Stimulated activated CD8-positive, alpha-beta memory T cell treated with anti-CD3 and anti-CD28 coated beads, Interleukin-15, amount 100 ng/mL, for 48 hours (primary cell): ENCODE measurements at regions not wholly inside any gene's neighbourhood (a gene's known extent, or its start where the extent isn't known, plus 50 kb on each side); places are given as distances from the start of the nearest gene placed in this dataset.

Experiments used
- DNase-seq, 2 donors: peaks; one replicate each; pipeline ENCODE4 v3.0.0-alpha.2; 2020; ENCODE audit warnings: low read depth in 2 of 2

DNA sequence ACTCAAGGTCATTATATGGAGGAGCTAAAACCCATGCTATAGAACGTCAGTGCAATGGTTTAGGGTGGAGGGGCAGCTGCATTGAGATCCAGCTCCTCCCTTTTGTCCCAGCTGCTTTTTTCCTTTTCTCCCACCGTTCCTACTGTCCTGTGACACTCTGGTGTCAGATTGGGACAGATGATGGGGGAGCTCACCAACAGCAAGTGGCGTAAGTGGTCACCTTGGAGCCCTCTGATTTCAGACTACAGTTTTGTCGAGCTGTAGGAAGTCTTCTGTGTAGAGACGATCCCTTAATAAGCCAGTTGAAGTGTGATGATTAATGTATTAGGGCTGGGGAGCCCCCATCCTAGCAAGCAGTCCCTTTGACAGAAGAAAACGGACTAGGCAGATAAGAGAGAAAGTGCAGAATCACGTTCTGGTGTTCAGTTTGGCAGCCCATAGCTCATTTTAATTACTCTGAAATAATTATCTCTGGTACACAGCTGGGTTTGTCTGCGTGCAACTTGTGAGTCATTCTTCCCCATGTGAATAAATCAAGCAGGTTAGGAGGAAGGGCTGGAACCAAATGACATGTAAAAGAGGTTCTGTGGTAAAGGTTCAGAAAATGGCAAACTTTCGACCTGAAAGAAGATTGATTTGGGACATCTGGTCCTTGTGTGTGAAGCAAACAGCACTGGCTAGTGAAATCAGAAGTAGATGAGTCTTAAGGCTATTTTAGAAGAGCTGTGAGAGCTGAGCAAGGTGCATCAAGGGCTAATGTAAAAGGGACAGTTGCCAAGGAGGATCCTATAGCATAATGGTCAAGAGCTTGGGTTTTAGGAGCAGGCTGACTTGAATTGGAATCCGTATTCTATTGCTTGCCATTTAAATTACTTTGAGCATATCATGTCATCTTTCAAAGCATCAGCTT lies 241.4 kb downstream of the EDEM1 start:
- DNase-seq: no peak

DNA sequence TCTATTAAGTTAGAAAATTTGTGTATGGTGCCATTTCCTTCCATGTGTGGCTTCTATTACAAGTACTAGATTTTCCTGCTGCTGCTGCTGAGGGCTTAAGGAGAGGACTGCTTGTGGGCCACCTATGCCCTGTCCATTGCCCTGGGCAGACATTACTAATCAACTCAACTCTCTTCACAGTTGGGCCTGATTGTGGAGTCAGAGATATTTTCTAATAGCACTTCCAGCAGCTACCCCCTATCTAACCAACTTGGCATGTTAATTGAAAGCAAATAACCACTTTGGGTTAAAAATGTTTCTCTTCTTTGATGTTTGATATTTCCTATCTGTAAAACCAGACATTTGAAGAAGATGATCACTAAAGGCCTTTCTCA lies 242.0 kb downstream of the EDEM1 start:
- no peak for DNase-seq

DNA sequence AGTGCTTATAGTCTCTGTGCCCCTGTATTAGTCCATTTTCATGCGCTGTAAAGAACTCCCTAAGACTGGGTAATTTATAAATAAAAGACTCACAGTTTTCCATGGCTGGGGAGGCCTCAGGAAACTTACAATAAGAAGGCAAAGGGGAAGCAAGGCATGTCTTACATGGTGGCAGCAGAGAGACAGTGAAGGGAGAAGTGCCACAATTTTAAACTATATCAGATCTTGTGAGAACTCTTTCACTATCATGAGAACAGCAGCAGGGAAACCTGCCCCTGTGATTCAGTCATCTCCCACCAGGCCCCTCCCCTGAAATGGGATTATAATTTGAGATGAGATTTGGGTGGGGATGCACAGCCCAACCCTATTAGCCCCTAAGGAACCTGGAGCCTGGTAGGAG lies 243.2 kb downstream of the EDEM1 start:
- no peak for DNase-seq

DNA sequence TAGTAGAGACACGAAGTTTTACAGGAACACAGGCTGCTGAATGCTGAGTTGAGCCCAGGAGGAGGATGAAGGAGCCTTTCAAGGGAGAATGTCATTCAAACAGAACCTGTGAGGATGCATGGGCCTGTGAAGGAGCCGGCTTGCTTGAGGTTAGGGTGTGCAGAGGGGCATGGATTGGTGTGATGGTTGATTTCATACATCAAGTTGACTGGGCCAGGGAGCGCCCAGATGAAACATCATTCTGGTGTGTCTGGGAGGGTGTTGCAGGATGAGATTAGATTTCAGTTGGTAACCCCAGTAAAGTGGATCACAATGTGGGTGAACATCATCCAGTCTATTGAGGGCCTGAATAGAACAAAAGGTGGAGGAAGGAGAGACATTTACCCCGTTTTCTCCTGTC lies 243.6 kb downstream of the EDEM1 start:
- no peak for DNase-seq

DNA sequence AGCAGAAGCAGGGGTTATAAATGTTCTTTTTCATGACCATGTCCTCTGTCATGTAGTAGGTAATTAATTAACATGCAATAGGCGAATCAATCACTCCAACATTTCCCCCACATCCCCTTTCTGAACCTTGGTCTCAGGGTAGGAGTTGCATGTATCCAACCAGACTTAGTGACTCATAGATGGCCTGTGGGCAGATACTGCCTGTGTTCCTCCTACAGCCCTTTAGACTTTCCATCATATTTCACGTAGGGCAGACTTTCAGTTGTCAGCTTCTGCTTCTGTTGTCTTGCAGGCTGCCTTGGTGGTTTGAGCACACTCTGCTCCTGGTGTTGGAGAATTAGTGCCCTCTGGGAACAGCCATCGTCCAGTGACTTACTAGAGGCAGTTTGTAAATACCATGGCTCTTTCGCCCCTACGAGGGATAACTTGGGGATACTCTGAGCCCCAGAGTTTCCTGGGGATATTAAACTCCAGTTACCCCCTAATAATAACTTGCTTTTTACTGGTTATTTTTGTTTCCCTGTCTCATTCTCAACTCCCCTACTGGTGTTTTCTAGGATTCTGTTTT lies 244.4 kb downstream of the EDEM1 start:
- no peak for DNase-seq

DNA sequence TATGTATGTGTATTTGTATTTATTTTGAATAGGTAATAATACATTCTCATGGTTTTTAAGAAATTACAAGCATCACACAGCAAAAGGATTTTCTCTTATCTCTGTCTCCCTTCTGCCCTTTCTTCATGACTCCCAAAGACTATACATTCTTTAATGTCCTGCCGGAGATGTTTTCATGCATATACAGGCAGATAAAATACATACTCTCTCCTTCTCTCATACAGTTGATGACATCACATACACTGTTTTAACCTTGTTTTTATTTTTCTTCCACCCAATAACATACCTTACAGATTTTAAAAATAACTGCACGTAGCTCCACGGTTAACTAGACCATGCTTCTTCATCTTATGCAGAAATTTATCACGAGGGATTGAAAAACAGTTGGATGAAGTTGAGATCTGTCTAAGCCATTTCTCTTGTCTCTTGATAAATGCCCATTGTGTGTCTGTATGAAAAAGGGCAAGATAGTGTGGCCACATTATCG lies 249.8 kb downstream of the EDEM1 start:
- no peak for DNase-seq

DNA sequence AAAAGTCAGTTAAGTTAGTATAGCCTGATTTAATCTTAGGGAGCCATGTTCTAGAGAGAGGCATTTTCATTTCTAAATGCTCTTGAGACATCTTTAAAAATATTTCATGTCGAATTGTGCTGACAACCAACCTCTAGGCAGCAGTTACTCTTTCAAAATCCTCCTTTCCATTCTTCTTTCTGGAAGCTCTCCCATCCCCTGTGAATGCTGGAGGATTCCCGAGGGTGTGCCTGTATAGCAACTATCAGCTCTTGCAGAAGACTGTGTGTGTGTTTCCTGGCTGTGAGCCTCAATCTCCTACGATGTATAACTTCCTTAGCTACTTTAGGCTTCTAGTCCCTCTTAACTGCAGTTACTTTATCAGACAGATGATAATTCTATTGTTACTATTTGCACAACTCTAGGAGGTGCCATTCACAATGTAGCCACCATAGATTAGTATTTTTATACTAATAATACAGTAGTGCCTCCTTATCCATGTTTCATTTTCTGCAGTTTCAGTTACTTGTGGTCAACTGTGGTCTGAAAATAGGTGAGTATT lies 250.3 kb downstream of the EDEM1 start:
- DNase-seq: no peak

DNA sequence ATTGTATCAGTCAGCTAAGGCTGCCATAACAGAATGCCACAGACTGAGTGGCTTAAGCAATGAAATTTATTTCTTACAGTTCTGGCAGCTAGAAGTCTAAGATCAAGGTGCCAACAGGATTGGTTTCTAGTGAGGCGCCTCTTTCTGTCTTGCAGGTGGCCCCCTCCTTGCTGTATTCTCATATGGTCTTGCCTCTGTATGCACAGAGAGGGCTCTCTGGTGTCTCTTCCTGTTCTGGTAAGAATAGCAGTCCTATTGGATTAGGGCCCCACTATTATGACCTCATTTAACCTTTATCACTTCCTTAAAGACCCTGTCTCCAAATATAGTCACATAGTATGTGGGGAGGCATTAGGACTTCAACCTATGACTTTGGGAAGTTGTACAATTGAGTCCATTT lies 253.9 kb downstream of the EDEM1 start:
- no peak for DNase-seq

DNA sequence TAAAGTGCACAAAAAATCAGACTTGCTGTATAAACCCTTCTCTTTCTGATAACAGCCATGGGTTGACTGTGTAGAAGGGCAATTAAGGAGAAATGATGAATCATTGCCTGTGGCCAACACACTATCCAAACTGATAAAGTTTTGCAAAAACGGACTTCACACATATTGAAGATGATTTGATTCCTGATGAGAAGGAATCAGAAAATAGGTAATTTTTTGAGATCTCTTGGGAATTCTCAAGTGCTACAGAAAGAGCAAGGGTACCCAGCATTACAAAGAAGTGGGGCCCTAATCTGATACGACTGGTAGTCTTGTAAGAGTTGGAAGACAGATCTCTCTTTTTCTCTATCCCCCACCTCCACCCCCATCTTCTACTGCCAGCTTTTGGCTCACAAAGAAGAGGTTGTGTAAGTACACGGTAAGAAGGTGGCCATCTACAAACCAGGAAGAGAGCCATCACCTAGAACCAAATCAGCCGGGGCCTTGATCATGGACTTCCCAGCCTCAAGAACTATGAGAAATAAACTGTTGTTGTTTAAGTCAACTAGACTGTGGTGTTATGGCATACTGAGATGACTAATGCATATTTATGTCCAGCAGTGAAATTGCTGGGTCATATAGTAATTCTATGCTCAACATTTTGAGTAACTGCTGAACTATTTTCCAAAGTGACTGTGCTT lies 254.7 kb downstream of the EDEM1 start:
- DNase-seq: no peak

DNA sequence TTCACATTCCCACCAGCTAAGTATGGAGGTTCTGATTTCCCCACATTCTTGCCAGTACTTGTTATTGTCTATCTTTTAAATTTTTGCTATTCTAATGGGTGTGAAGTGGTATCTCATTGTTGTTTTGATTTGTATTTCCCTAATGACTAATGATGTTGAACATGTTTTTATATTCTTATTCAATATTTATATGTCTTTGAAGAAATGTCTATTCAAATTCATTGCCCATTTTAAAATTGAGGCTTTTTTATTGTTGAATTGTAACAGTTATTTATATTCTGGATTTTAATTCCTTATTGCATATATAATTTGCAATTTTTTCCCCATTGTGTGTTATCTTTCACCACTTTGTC lies 255.3 kb downstream of the EDEM1 start:
- no peak for DNase-seq

DNA sequence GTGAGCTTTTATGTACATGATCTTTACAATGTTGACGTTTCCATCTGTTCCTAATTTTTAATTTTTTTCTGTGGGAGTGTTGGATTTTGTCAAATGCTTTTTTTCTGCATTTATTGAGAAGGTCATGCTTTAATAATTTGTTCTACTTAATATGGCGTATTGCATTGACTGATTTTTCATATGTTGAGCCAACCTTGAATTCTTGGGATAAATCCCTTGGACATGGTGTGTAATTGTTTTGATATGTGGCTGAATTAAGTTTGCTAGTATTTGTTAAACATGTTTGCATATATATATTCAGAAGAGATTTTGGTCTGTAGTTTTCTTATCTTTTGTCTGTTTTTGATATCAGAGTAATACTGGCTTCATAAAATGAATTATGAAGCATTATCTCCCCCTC lies 256.7 kb downstream of the EDEM1 start:
- DNase-seq: no peak

DNA sequence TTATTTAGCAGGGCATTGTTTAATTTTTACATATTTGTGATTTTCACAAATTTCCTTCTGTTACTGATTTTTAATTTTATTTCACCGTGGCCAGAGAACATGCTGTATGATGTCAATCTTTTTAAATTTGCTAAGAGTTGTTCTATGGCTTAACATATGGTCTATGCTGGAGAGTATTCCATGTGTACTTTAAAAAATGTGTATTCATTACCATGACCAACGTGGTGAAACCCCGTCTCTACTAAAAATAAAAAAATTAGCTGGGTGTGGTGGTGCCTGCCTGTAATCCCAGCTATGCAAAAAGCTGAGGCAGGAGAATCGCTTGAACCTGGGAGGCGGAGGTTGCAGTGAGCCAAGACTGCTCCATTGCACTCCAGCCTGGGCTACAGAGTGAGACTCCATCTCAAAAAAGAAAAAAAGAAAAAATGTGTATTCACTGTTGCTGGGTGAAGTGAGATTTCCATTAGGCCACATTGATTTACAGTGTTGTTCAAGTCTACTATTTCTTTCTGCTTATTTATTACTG lies 258.2 kb downstream of the EDEM1 start:
- DNase-seq: no peak

DNA sequence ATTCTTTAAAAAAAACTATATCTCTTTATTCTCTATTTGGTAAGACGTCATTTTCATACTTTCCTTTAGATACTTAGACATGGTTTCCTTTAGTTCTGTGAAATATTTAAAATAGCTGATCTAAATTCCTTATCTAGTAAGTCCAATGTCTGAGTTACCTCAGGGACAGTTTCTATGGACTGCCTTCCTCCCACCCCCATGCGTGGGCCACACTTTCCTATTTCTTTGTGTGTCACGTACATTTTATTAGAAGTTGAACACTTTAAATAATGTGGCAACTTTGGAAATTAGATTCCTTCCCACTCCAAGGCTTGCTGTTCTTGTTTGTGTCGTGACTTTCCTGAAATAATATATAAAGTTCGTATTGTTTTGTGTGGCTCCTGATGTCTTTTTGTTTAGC lies 260.7 kb downstream of the EDEM1 start:
- no peak for DNase-seq

DNA sequence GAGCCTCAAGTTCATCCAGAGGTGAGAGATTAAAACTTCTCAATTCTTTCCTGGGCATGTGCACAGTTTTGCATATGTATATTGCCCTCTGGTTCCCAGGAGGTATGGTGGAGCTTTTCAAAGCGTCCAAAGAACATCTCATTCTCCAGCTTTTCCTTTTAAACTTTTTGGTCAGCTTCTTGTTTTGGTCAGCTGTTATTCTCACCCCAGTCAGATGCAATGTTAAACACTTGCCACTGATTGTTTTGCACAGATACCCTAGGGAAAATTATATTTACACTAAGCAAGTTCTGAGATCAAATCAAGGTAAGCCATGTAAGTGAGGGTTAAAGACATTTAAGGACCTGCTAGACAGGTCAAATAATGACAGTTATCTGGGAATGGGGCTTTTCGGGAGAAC lies 261.3 kb downstream of the EDEM1 start:
- no peak for DNase-seq

DNA sequence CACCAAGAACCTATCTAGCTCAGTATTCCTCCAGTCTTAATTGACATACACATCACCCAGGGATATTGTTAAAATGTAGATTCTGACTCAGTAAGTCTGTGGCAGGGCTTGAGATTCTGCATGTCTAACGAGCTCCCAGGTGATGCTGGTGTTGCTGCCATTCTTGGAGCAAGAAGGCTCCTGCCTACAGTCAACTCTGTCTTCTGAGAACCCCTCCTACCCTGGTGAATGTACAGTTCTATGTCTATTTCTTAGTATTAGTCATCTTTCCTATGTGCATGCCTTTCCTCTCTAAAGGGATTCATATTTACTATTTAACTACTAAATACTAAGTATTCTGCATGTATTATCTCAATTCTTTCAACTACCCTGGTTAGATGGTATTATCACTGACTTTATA lies 268.7 kb downstream of the EDEM1 start:
- DNase-seq: no peak

DNA sequence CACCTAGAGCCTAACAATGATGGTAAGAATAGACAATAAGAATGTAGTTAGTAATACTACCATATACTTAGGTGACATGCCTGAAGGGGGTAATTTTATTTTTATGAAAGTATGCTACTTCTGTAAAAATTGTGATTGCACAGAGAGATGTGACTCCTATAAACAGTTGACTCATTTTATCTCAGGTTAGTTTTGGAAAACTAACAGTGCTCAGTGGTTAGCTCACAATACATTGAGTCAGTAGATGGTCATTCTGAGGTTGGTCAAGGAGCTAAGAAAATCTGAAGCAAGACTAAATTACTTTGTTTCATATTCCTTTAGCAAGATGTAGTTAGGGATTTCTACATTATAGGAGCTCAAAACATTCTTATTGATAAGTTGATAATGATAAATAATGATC lies 271.0 kb downstream of the EDEM1 start:
- DNase-seq: no peak

DNA sequence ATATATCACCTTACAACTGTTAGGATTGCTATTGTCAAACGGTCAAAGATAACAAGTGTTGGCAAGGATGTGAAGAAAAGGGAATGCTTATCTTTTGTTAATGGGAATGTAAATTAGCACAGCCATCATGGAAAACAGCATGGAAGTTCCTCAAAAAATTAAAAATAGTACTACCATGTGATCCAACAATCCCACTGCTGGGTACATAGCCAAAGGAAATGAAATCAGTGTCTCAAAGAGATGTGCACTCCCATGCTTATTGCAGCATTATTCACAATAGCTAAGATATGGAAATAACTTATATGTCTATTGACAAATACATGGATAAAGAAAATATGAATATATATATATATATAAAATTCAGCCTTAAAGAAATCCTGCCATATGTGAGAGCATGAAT lies 274.6 kb downstream of the EDEM1 start:
- no peak for DNase-seq

DNA sequence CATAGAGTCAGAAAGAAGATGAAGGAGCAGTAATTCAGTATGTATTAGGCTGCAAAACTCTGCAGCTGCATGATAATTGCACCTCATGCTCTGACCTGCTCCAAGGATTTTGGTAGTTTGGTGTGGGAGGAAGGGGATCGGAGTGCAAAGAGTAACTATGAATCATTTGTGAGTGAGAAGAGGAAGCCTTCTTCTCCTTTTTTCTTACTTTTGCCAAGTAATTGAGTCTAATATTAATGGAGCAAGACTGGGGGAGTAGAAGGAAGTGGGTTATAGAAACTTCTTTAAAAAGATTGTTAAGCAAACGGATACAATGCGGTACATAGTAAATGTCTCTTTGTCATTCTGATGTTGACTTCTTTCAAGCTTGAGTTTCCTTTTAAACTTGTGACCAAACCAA lies 276.5 kb downstream of the EDEM1 start:
- no peak for DNase-seq

DNA sequence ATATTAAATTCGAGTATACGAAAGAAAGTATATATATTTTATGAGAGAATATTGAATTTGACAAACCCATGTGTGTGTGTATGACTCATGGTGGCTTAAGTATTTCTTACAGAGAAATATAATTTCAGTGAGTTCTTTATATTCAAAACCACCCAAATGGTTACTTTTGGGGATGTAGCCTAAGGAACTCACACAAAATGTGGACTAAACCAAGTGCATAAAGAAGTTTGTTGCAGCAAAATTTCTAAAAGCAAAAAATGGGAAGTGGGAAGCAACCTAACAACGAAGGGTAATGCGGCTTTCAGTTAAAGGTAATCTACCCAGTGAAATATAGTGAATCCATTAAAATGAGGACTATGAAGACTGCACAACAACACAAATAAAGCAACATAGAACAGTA lies 277.1 kb downstream of the EDEM1 start:
- DNase-seq: no peak

DNA sequence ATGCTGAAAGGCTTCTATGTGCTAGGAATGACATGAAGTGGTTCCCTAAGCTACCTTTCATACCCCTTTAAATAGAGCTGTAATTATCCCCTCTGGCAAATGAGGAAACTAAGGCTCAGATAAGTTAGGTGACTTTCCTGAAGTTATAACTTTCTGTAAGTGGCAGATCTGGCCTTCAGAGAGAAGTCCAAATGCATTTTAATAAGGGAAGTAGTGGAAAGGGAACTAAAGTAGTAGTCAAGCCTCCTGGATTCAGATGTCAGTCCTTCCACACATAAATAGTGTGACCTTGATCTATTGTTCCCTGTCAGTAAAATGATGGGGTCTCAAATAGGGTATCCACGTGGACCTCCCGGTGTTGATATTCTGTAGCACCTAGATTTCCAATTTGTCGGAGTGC lies 277.7 kb downstream of the EDEM1 start:
- DNase-seq: no peak

DNA sequence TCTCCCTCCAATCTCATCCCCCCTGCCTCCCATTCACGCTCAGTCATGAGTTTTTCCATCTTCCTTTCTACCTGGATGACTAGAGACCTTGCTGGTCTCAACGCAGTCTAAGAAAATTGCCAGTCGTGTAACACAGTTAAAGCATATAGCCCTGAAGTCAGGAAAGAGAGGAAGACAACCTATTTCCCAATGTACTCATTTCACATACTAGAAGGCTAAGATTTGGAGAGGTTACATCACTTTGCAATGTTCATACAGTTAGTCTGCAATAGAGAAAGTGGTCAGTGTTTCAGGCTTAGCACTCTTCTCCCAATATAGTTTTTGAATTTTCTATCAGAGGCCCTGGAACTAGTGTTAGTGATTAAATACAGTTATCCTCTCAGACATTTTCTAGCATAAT lies 278.6 kb downstream of the EDEM1 start:
- no peak for DNase-seq

DNA sequence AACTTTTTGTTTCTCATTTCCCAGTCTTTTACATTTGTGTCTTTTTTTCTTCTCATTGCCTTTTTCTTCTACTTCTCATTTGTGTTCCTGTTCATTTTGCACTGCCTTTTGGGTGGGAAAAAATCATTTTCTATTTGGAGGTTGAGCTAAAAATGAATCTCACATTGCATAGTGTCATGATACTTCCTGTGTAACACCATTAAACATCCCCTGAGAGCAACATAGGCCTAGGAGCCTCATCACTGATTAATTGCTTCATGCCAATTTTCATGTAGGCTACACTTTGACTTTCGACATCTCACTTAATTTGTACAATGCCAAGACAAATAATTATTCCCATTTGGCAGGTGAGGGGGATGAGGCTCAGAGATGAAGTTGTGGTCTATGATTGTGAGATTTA lies 279.2 kb downstream of the EDEM1 start:
- DNase-seq: no peak

DNA sequence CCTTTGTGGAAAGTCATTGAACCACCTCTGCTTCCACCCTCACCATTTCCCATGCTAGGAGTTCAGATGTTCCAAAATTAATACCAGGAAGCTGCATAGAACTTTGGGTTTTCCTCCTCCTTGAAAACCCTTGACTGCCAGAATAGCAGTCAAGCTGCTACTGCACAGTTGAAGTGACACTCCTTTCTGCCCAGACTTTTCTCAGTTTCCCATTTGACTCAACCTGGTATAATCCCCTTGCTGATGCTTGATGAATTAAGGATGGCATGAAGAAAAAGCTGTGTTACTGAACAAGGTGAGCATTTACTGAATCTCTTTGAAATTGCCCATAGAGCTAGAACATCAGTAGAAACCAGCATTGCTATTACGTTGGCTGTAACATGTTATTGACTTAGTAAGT lies 286.0 kb downstream of the EDEM1 start:
- no peak for DNase-seq
